ENCODE measurements at regions not wholly inside any gene's neighbourhood (a gene's known extent, or its start where the extent isn't known, plus 50 kb on each side); places are given as distances from the start of the nearest gene placed in this dataset.

GRCh38 chr16:66058172-66058691 is 308.3 kb upstream of the CDH5 start (continued):
- TF ChIP-seq KDM5A (IDR thresholded peaks at IDR 0.05; ENCODE audit: low read length) = no peak
- no peak for TF ChIP-seq ZNF274 (IDR thresholded peaks at IDR 0.05; ENCODE audit: borderline replicate concordance, extremely low read depth, low read length)
- TF ChIP-seq GTF2F1 (IDR thresholded peaks at IDR 0.05; ENCODE audit: borderline replicate concordance, low read depth, low read length) = no peak
- no peak for TF ChIP-seq ASH2L (IDR thresholded peaks at IDR 0.05; ENCODE audit: low read length)
- no peak for TF ChIP-seq BACH1 (IDR thresholded peaks at IDR 0.05; ENCODE audit: low read length)

All from H1 (cell line).